GM23338 (cell line): ENCODE measurements at regions not wholly inside any gene's neighbourhood (a gene's known extent, or its start where the extent isn't known, plus 50 kb on each side); places are given as distances from the start of the nearest gene placed in this dataset.

ENCODE experiments used
- ATAC-seq: fragments of 200-7000 bp; cut with Tn5 transposase; 3 replicates; pipeline ENCODE4 v1.9.1; 2020
- DNase-seq: peaks from one replicate; pipeline ENCODE4 v3.0.0-alpha.2; 2015; ENCODE audit warnings: low spot score
- H2AFZ ChIP-seq: fragments of 200-600 bp; sonication (generic); 2 replicates; pipeline ENCODE4 v1.8.0; 2016; ENCODE audit warnings: antibody characterized with exemption, mild to moderate bottlenecking, moderate library complexity
- H3F3A ChIP-seq: fragments of 200-600 bp; sonication (generic); replicated peaks from 2 replicates; pipeline ENCODE4 v1.8.0; 2017; ENCODE audit warnings: antibody characterized with exemption, mixed run types, low read depth
- H3K27ac ChIP-seq: fragments of 200-600 bp; sonication (generic); 2 replicates; pipeline ENCODE4 v1.6.1; 2016; ENCODE audit warnings: low read depth
- H3K27me3 ChIP-seq: fragments of 200-600 bp; sonication (generic); 2 replicates; pipeline ENCODE4 v1.8.0; 2016; ENCODE audit warnings: mild to moderate bottlenecking, mixed run types, moderate library complexity; ENCODE audit not compliant: insufficient read depth
- H3K36me3 ChIP-seq: fragments of 200-600 bp; sonication (generic); 2 replicates; pipeline ENCODE4 v1.8.0; 2016; ENCODE audit warnings: mild to moderate bottlenecking; ENCODE audit not compliant: insufficient read depth
- H3K4me1 ChIP-seq: fragments of 200-600 bp; sonication (generic); 2 replicates; pipeline ENCODE4 v1.8.0; 2016; ENCODE audit warnings: mild to moderate bottlenecking, moderate library complexity; ENCODE audit not compliant: insufficient read depth
- H3K4me2 ChIP-seq: fragments of 200-600 bp; sonication (generic); 2 replicates; pipeline ENCODE4 v1.7.1; 2017; ENCODE audit warnings: mixed run types
- H3K4me3 ChIP-seq: fragments of 200-600 bp; sonication (generic); 2 replicates; pipeline ENCODE4 v1.6.1; 2016; ENCODE audit warnings: mixed run types
- H3K79me2 ChIP-seq: fragments of 200-600 bp; sonication (generic); replicated peaks from 2 replicates; pipeline ENCODE4 v1.8.0; 2017; ENCODE audit warnings: mild to moderate bottlenecking; ENCODE audit not compliant: insufficient read depth
- H3K9me2 ChIP-seq: fragments of 200-600 bp; sonication (generic); 2 replicates; pipeline ENCODE4 v1.8.0; 2017; ENCODE audit not compliant: insufficient read depth
- H4K20me1 ChIP-seq: fragments of 200-600 bp; sonication (generic); replicated peaks from 2 replicates; pipeline ENCODE4 v1.8.0; 2017; ENCODE audit warnings: mild to moderate bottlenecking; ENCODE audit not compliant: insufficient read depth
- H3K27ac Mint-ChIP-seq: 2 replicates; pipeline ENCODE4 v1.8.0; 2020; ENCODE audit warnings: inconsistent platforms, mild to moderate bottlenecking, moderate library complexity, mixed read lengths
- H3K27me3 Mint-ChIP-seq: 3 replicates; pipeline ENCODE4 v1.8.0; 2022; ENCODE audit warnings: low read depth, mild to moderate bottlenecking, moderate library complexity, mixed read lengths, inconsistent platforms; ENCODE audit not compliant: insufficient read depth, poor library complexity
- H3K36me3 Mint-ChIP-seq: 3 replicates; pipeline ENCODE4 v1.8.0; 2021; ENCODE audit warnings: low read depth, mild to moderate bottlenecking, inconsistent platforms, moderate library complexity, mixed read lengths
- H3K4me1 Mint-ChIP-seq: 3 replicates; pipeline ENCODE4 v1.8.0; 2020; ENCODE audit warnings: mild to moderate bottlenecking, inconsistent platforms, mixed read lengths
- H3K4me3 Mint-ChIP-seq: 3 replicates; pipeline ENCODE4 v1.8.0; 2021; ENCODE audit warnings: moderate library complexity, mild to moderate bottlenecking, inconsistent platforms, mixed read lengths
- H3K9me3 Mint-ChIP-seq: 3 replicates; pipeline ENCODE4 v1.8.0; 2020; ENCODE audit warnings: moderate library complexity, mild to moderate bottlenecking, inconsistent platforms, mixed read lengths
- CREB1 ChIP-seq: fragments of 250-450 bp; sonication (Bioruptor Pico); IDR thresholded peaks from 2 replicates; pipeline ENCODE4 v1.5.0; 2020; ENCODE audit warnings: low read depth, mild to moderate bottlenecking, moderate library complexity
- CTCF ChIP-seq, 2 experiments: fragments of 200-600 bp in 1 of 2; sonication (generic) in 1 of 2; conservative IDR thresholded peaks; 2 replicates each; pipeline versions ENCODE4 v1.5.1 to v1.6.1; 2016 to 2017; ENCODE audit warnings: antibody characterized with exemption in 2 of 2, low read depth in 2 of 2, mild to moderate bottlenecking in 2 of 2, moderate library complexity in 1 of 2
- ETS1 ChIP-seq: IDR thresholded peaks from 2 replicates; pipeline ENCODE4 v1.6.1; 2016; ENCODE audit warnings: antibody characterized with exemption
- EZH2 ChIP-seq: fragments of 200-600 bp; sonication (generic); IDR thresholded peaks from one replicate; pipeline ENCODE4 v1.8.0; 2017; ENCODE audit warnings: antibody characterized with exemption, mild to moderate bottlenecking, low read depth; ENCODE audit not compliant: unreplicated experiment
- JUNB ChIP-seq: IDR thresholded peaks from one replicate; pipeline ENCODE4 v1.6.1; 2016; ENCODE audit warnings: antibody characterized with exemption; ENCODE audit not compliant: unreplicated experiment
- NANOG ChIP-seq: IDR thresholded peaks from 2 replicates; pipeline ENCODE4 v1.6.1; 2016; ENCODE audit warnings: antibody characterized with exemption, borderline replicate concordance
- POLR2AphosphoS5 ChIP-seq: IDR thresholded peaks from 2 replicates; pipeline ENCODE4 v1.6.1; 2016; ENCODE audit warnings: antibody characterized with exemption, low read depth
- STAT1 ChIP-seq: IDR thresholded peaks from one replicate; pipeline ENCODE4 v1.6.1; 2016; ENCODE audit warnings: antibody characterized with exemption; ENCODE audit not compliant: unreplicated experiment
- ZNF114 ChIP-seq: fragments of 250-450 bp; sonication (Bioruptor Pico); IDR thresholded peaks from 2 replicates; pipeline ENCODE4 v1.5.0; 2020; ENCODE audit warnings: mild to moderate bottlenecking, moderate library complexity
- ZNF331 ChIP-seq: fragments of 250-450 bp; sonication (Bioruptor Pico); IDR thresholded peaks from 2 replicates; pipeline ENCODE4 v1.5.0; 2020; ENCODE audit warnings: low read depth, mild to moderate bottlenecking, moderate library complexity
- TF ChIP-seq, protein P1 (sequence below): fragments of 250-450 bp; sonication (Bioruptor Pico); IDR thresholded peaks from 2 replicates; pipeline ENCODE4 v1.5.0; 2020; ENCODE audit warnings: mild to moderate bottlenecking, moderate library complexity

- Histone ChIP-seq H3K4me2 (no peak overlapping the region), H3F3A (no peaks in the 10 kb centered on the region), H4K20me1 (no peaks in the 10 kb centered on the region), H3K4me3 (no peak overlapping the region), H3K9me2 (0 out of 2 replicates have a peak, but pooled peaks cover 4% of the 10 kb centered on the region), H3K36me3 (no peaks in the 10 kb centered on the region), H2AFZ (no peak overlapping the region), H3K27me3 (no peaks in the 10 kb centered on the region), H3K27ac (no peak overlapping the region), H3K79me2 (no peaks in the 10 kb centered on the region), H3K4me1 (no peaks in the 10 kb centered on the region)
- Mint-ChIP-seq H3K9me3 (peaks cover 4% of the 10 kb centered on the region; the same call in 1 of the 3 replicates), H3K4me3 (no peak overlapping the region), H3K27me3 (peaks cover 6% of the 10 kb centered on the region), H3K27ac (no peak overlapping the region), H3K4me1 (peaks cover 19% of the 10 kb centered on the region), H3K36me3 (no peaks in the 10 kb centered on the region)
- TF ChIP-seq ETS1 = no peak
- TF ChIP-seq JUNB = no peak
- no peak for TF ChIP-seq CTCF (conservative IDR thresholded peaks at IDR 0.05; ENCODE audit: low read depth in 2 of 2)
- no peak for TF ChIP-seq EZH2
- DNase-seq = no peak
- ATAC-seq = no peak
Measured at GRCh38 chr2:2560374-2561015, 229.4 kb upstream of the MYT1L start.

DNA sequence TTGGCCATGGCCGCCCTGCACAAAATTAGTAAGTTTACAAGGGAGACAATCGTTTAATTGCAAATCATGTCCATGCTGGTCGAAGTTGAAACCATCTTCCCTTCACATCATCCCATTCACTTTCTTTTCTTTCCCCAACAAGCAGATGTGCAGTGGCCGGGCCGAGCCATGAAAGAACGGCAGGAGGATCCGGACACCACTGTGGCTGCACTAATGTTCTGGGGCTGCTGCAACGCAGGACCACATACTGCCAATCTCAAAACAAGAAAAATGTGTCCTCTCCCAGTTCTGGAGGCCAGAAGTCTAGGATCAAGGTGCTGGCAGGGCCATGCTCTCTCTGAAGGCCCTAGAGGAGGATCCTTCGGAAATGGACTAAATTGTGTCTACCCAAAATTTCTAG lies 227.4 kb upstream of the MYT1L start:
- Histone ChIP-seq H3F3A (no peaks in the 10 kb centered on the region), H3K27ac (no peak overlapping the region), H3K36me3 (no peaks in the 10 kb centered on the region), H3K4me3 (no peak overlapping the region), H3K79me2 (no peaks in the 10 kb centered on the region), H2AFZ (no peak overlapping the region), H3K9me2 (0 out of 2 replicates have a peak, but pooled peaks cover 4% of the 10 kb centered on the region), H3K27me3 (no peaks in the 10 kb centered on the region), H3K4me1 (no peaks in the 10 kb centered on the region), H3K4me2 (no peak overlapping the region), H4K20me1 (no peaks in the 10 kb centered on the region)
- H3K4me1 Mint-ChIP-seq = peaks cover 4% of the 10 kb centered on the region; the same call in 2 of the 3 replicates
- peaks cover 2% of the 10 kb centered on the region; the same call in 1 of the 3 replicates for H3K36me3 Mint-ChIP-seq
- no peak overlapping the region for H3K4me3 Mint-ChIP-seq
- H3K27ac Mint-ChIP-seq = no peak overlapping the region
- H3K9me3 Mint-ChIP-seq = peaks cover 14% of the 10 kb centered on the region
- no peak for DNase-seq
- ATAC-seq = no peak
- H3K27me3 Mint-ChIP-seq = peaks cover 3% of the 10 kb centered on the region
- no peak for TF ChIP-seq NANOG
- no peak for TF ChIP-seq STAT1
- no peak for TF ChIP-seq POLR2AphosphoS5
- no peak for TF ChIP-seq ZNF331 (CRISPR knock-in tag)
- no peak for TF ChIP-seq ETS1
- TF ChIP-seq, protein P1, sequence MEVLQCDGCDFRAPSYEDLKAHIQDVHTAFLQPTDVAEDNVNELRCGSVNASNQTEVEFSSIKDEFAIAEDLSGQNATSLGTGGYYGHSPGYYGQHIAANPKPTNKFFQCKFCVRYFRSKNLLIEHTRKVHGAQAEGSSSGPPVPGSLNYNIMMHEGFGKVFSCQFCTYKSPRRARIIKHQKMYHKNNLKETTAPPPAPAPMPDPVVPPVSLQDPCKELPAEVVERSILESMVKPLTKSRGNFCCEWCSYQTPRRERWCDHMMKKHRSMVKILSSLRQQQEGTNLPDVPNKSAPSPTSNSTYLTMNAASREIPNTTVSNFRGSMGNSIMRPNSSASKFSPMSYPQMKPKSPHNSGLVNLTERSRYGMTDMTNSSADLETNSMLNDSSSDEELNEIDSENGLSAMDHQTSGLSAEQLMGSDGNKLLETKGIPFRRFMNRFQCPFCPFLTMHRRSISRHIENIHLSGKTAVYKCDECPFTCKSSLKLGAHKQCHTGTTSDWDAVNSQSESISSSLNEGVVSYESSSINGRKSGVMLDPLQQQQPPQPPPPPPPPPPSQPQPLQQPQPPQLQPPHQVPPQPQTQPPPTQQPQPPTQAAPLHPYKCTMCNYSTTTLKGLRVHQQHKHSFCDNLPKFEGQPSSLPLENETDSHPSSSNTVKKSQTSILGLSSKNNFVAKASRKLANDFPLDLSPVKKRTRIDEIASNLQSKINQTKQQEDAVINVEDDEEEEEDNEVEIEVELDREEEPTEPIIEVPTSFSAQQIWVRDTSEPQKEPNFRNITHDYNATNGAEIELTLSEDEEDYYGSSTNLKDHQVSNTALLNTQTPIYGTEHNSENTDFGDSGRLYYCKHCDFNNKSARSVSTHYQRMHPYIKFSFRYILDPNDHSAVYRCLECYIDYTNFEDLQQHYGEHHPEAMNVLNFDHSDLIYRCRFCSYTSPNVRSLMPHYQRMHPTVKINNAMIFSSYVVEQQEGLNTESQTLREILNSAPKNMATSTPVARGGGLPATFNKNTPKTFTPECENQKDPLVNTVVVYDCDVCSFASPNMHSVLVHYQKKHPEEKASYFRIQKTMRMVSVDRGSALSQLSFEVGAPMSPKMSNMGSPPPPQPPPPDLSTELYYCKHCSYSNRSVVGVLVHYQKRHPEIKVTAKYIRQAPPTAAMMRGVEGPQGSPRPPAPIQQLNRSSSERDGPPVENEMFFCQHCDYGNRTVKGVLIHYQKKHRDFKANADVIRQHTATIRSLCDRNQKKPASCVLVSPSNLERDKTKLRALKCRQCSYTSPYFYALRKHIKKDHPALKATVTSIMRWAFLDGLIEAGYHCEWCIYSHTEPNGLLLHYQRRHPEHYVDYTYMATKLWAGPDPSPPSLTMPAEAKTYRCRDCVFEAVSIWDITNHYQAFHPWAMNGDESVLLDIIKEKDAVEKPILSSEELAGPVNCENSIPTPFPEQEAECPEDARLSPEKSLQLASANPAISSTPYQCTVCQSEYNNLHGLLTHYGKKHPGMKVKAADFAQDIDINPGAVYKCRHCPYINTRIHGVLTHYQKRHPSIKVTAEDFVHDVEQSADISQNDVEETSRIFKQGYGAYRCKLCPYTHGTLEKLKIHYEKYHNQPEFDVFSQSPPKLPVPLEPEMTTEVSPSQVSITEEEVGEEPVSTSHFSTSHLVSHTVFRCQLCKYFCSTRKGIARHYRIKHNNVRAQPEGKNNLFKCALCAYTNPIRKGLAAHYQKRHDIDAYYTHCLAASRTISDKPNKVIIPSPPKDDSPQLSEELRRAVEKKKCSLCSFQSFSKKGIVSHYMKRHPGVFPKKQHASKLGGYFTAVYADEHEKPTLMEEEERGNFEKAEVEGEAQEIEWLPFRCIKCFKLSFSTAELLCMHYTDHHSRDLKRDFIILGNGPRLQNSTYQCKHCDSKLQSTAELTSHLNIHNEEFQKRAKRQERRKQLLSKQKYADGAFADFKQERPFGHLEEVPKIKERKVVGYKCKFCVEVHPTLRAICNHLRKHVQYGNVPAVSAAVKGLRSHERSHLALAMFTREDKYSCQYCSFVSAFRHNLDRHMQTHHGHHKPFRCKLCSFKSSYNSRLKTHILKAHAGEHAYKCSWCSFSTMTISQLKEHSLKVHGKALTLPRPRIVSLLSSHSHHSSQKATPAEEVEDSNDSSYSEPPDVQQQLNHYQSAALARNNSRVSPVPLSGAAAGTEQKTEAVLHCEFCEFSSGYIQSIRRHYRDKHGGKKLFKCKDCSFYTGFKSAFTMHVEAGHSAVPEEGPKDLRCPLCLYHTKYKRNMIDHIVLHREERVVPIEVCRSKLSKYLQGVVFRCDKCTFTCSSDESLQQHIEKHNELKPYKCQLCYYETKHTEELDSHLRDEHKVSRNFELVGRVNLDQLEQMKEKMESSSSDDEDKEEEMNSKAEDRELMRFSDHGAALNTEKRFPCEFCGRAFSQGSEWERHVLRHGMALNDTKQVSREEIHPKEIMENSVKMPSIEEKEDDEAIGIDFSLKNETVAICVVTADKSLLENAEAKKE = no peak
- no peak for TF ChIP-seq ZNF114 (CRISPR knock-in tag)
- TF ChIP-seq CREB1 (CRISPR knock-in tag) = no peak
- TF ChIP-seq JUNB = no peak
